T-cell (primary cell): ENCODE measurements at regions not wholly inside any gene's neighbourhood (a gene's known extent, or its start where the extent isn't known, plus 50 kb on each side); places are given as distances from the start of the nearest gene placed in this dataset.

Experiments
- ATAC-seq, 4 experiments: fragments of 200-7000 bp in 3 of 4; fragments of 150-1000 bp in 1 of 4; cut with Tn5 transposase; replicated peaks in 1 of 4; 1 replicate in 3 of 4; 2 replicates in 1 of 4; pipeline ENCODE4 v1.10.0; 2021; ENCODE audit warnings: moderate library complexity in 3 of 4, mild to moderate bottlenecking in 2 of 4, moderate number of reproducible peaks in 1 of 4
- CTCF ChIA-PET, 2 donors: fragments of 300-600 bp; sonication (Branson Sonifier 250); formaldehyde crosslinking; loops; one replicate each; lab custom pipeline; 2022; ENCODE audit warnings: antibody characterized with exemption in 2 of 2; lab: Charles Lee
- POLR2A ChIA-PET, 2 donors: fragments of 300-600 bp; sonication (Branson Sonifier 250); formaldehyde crosslinking; loops; one replicate each; lab custom pipeline; 2022; ENCODE audit warnings: antibody characterized with exemption in 2 of 2; lab: Charles Lee
- DNase-seq, 35 experiments: peaks; one replicate each; pipeline versions ENCODE4 v3.0.0 to v3.0.0-alpha.2; 2013 to 2023
- H3K27ac ChIP-seq: one replicate; pipeline ENCODE4 v1.5.1; 2013; ENCODE audit warnings: low read length
- H3K27me3 ChIP-seq, 2 experiments: replicated peaks in 1 of 2; 1 replicate in 1 of 2; 2 replicates in 1 of 2; pipeline versions ENCODE4 v1.6.1 to v1.7.0; 2013; ENCODE audit warnings: low read length in 1 of 2, mixed read lengths in 1 of 2; ENCODE audit not compliant: control insufficient read depth in 2 of 2, insufficient read depth in 2 of 2; ENCODE audit errors: extremely low read depth in 1 of 2
- H3K36me3 ChIP-seq, 2 donors: 1 replicate in 1 of 2; 2 replicates in 1 of 2; pipeline versions ENCODE4 v1.6.1 to v1.7.0; 2013; ENCODE audit warnings: low read length in 1 of 2; ENCODE audit not compliant: control insufficient read depth in 2 of 2, insufficient read depth in 1 of 2; ENCODE audit errors: extremely low read depth in 1 of 2
- H3K4me1 ChIP-seq, 2 experiments: 1 replicate in 1 of 2; 2 replicates in 1 of 2; pipeline versions ENCODE4 v1.6.1 to v1.7.0; 2013; ENCODE audit warnings: low read length in 2 of 2, mixed read lengths in 1 of 2; ENCODE audit not compliant: insufficient read depth in 2 of 2, control insufficient read depth in 1 of 2; ENCODE audit errors: extremely low read depth in 1 of 2
- H3K4me3 ChIP-seq, 2 donors: 1 replicate in 1 of 2; 2 replicates in 1 of 2; pipeline versions ENCODE4 v1.5.1 to v1.7.0; 2013; ENCODE audit warnings: mild to moderate bottlenecking in 2 of 2, low read length in 1 of 2, moderate library complexity in 1 of 2; ENCODE audit not compliant: control insufficient read depth in 1 of 2; ENCODE audit errors: extremely low read depth in 1 of 2
- H3K9me3 ChIP-seq: 2 replicates; pipeline ENCODE4 v1.7.0; 2013
- H3K27ac Mint-ChIP-seq, 2 donors: one replicate each; pipeline ENCODE4 v1.8.0; 2020 to 2021; ENCODE audit warnings: mild to moderate bottlenecking in 2 of 2, mixed read lengths in 2 of 2
- H3K27me3 Mint-ChIP-seq, 2 donors: one replicate each; pipeline ENCODE4 v1.8.0; 2021 to 2022; ENCODE audit warnings: mixed read lengths in 2 of 2
- H3K36me3 Mint-ChIP-seq: one replicate; pipeline ENCODE4 v1.8.0; 2021; ENCODE audit warnings: mixed read lengths
- H3K4me1 Mint-ChIP-seq, 3 donors: one replicate each; pipeline ENCODE4 v1.8.0; 2020 to 2022; ENCODE audit warnings: mixed read lengths in 3 of 3, mild to moderate bottlenecking in 1 of 3
- H3K4me3 Mint-ChIP-seq, 3 donors: one replicate each; pipeline ENCODE4 v1.8.0; 2020 to 2022; ENCODE audit warnings: mild to moderate bottlenecking in 3 of 3, mixed read lengths in 3 of 3, moderate library complexity in 3 of 3
- H3K9me3 Mint-ChIP-seq, 3 donors: one replicate each; pipeline ENCODE4 v1.8.0; 2020 to 2022; ENCODE audit warnings: mixed read lengths in 3 of 3
- WGBS: methylation state at CpG from one replicate; pipeline ENCODE4 v1.1.5; 2013; ENCODE audit warnings: missing lambda C conversion rate; ENCODE audit not compliant: insufficient coverage; 5-methylcytosine and 5-hydroxymethylcytosine counted together

GRCh38 chr5:124648902-124649467, 97.5 kb downstream of the ZNF608 start:
- Histone ChIP-seq H3K27me3 (peaks cover 6 to 49% of the 10 kb centered on the region in 2 experiments), H3K4me3 (peak overlapping the region in 1 of 2 donors; percentile 34), H3K27ac (no peak overlapping the region), H3K9me3 (no peaks in the 10 kb centered on the region), H3K4me1 (peaks cover 30 to 32% of the 10 kb centered on the region in 2 experiments), H3K36me3 (no peaks in the 10 kb centered on the region)
- H3K9me3 Mint-ChIP-seq, result no peaks in the 10 kb centered on the region
- H3K4me3 Mint-ChIP-seq, result peak overlapping the region in 1 of 3 donors; percentile 57
- ChIA-PET POLR2A (interaction anchor here in 1 of 2 donors (0.5 kb wide), 1 partner anchor 72 kb away, joined by 3 read pairs; no protein-coding TSS in a partner anchor), CTCF (no interaction called here)
- H3K4me1 Mint-ChIP-seq, result peaks cover 32 to 49% (median 33%) of the 10 kb centered on the region in 3 donors
- DNase-seq (no peak), ATAC-seq (no peak)
- peaks cover 39 to 40% of the 10 kb centered on the region in 2 donors for H3K27me3 Mint-ChIP-seq
- H3K27ac Mint-ChIP-seq, result no peak overlapping the region
- WGBS, result 100% methylated on average over 2 of the region's 9 CpGs
- H3K36me3 Mint-ChIP-seq, result no peaks in the 10 kb centered on the region

DNA sequence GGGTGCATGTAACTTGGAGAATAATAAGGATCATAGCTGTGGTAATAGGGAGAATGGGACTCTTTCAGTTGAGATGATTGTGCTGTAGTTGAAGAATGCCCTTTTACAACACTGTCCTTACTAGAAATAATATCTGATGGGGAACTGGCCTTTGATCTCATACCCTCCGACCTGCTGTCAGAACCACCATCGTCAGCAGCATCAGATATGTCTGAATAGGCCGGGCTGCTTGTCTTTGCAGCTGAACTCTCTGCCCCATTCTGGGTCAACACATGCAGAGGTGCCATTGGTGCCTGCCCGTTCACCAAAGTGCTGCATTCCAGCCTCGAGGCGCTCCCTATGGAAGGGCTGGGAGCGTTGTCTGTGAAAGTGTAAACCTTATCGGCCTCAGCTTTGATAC, 99.1 kb downstream of the ZNF608 start:
- Mint-ChIP-seq H3K36me3 (no peaks in the 10 kb centered on the region), H3K27ac (no peak overlapping the region), H3K27me3 (peaks cover 33 to 38% of the 10 kb centered on the region in 2 donors), H3K4me1 (peaks cover 31 to 48% (median 32%) of the 10 kb centered on the region in 3 donors), H3K4me3 (no peak overlapping the region), H3K9me3 (no peaks in the 10 kb centered on the region)
- Histone ChIP-seq H3K4me1 (peaks cover 30 to 32% of the 10 kb centered on the region in 2 experiments), H3K9me3 (no peaks in the 10 kb centered on the region), H3K36me3 (no peaks in the 10 kb centered on the region), H3K4me3 (no peak overlapping the region), H3K27ac (no peak overlapping the region), H3K27me3 (peaks cover 6 to 43% of the 10 kb centered on the region in 2 experiments)
- ATAC-seq, result no peak
- ChIA-PET POLR2A (no interaction called here), CTCF (no interaction called here)
- WGBS, result 93% methylated on average over 7 of the region's 8 CpGs
- no peak for DNase-seq

- no peak for ATAC-seq
- Mint-ChIP-seq H3K9me3 (peaks cover 0 to 5% (median 0%) of the 10 kb centered on the region in 3 donors), H3K36me3 (no peaks in the 10 kb centered on the region), H3K4me1 (peaks cover 21 to 37% (median 24%) of the 10 kb centered on the region in 3 donors), H3K27ac (no peak overlapping the region), H3K4me3 (no peak overlapping the region), H3K27me3 (peaks cover 30 to 52% of the 10 kb centered on the region in 2 donors)
- Histone ChIP-seq H3K9me3 (no peaks in the 10 kb centered on the region), H3K27me3 (peaks cover 6 to 34% of the 10 kb centered on the region in 2 experiments), H3K27ac (no peak overlapping the region), H3K4me3 (no peak overlapping the region), H3K36me3 (no peaks in the 10 kb centered on the region), H3K4me1 (peaks cover 18 to 19% of the 10 kb centered on the region in 2 experiments)
- DNase-seq, result no peak
- ChIA-PET POLR2A (no interaction called here), CTCF (no interaction called here)
- WGBS, result 31% methylated on average over 2 of the region's 3 CpGs
Observed at GRCh38 chr5:124645396-124645795, 101.0 kb downstream of the ZNF608 start.

- Histone ChIP-seq H3K27me3 (peaks cover 6 to 34% of the 10 kb centered on the region in 2 experiments), H3K4me3 (no peak overlapping the region), H3K9me3 (no peaks in the 10 kb centered on the region), H3K36me3 (no peaks in the 10 kb centered on the region), H3K27ac (no peak overlapping the region), H3K4me1 (peaks cover 10 to 18% of the 10 kb centered on the region in 2 experiments)
- CTCF ChIA-PET, result no interaction called here
- DNase-seq (no peak), ATAC-seq (no peak)
- no peak overlapping the region for H3K4me3 Mint-ChIP-seq
- H3K36me3 Mint-ChIP-seq, result no peaks in the 10 kb centered on the region
- POLR2A ChIA-PET, result no interaction called here
- 20% methylated on average over 1 of the region's 1 CpG for WGBS
- H3K9me3 Mint-ChIP-seq, result peaks cover 0 to 6% (median 0%) of the 10 kb centered on the region in 3 donors
- H3K27ac Mint-ChIP-seq, result no peak overlapping the region
- H3K4me1 Mint-ChIP-seq, result peaks cover 13 to 29% (median 15%) of the 10 kb centered on the region in 3 donors
- H3K27me3 Mint-ChIP-seq, result peaks cover 30 to 59% of the 10 kb centered on the region in 2 donors
Observed at GRCh38 chr5:124644582-124644981, 101.9 kb downstream of the ZNF608 start.

GRCh38 chr5:124644138-124644537, 102.3 kb downstream of the ZNF608 start:
- Mint-ChIP-seq H3K4me3 (no peak overlapping the region), H3K36me3 (no peaks in the 10 kb centered on the region), H3K27ac (no peak overlapping the region), H3K9me3 (peaks cover 0 to 6% (median 0%) of the 10 kb centered on the region in 3 donors), H3K4me1 (peaks cover 9 to 24% (median 11%) of the 10 kb centered on the region in 3 donors), H3K27me3 (peaks cover 30 to 63% of the 10 kb centered on the region in 2 donors)
- POLR2A ChIA-PET, result no interaction called here
- ATAC-seq (no peak), DNase-seq (no peak)
- H3K36me3 ChIP-seq, result no peaks in the 10 kb centered on the region
- CTCF ChIA-PET, result no interaction called here
- H3K4me3 ChIP-seq, result no peak overlapping the region
- peaks cover 6 to 14% of the 10 kb centered on the region in 2 experiments for H3K4me1 ChIP-seq
- H3K9me3 ChIP-seq, result no peaks in the 10 kb centered on the region
- H3K27ac ChIP-seq, result no peak overlapping the region
- 84% methylated on average over 5 of the region's 9 CpGs for WGBS
- H3K27me3 ChIP-seq, result peaks cover 6 to 34% of the 10 kb centered on the region in 2 experiments

- Histone ChIP-seq H3K27ac (no peak overlapping the region), H3K4me1 (peaks cover 0 to 6% of the 10 kb centered on the region in 2 experiments), H3K9me3 (no peaks in the 10 kb centered on the region), H3K4me3 (no peak overlapping the region), H3K27me3 (peaks cover 6 to 30% of the 10 kb centered on the region in 2 experiments), H3K36me3 (no peaks in the 10 kb centered on the region)
- POLR2A ChIA-PET, result no interaction called here
- Mint-ChIP-seq H3K27ac (no peak overlapping the region), H3K4me3 (no peak overlapping the region), H3K27me3 (peaks cover 27 to 62% of the 10 kb centered on the region in 2 donors), H3K9me3 (peaks cover 0 to 6% (median 0%) of the 10 kb centered on the region in 3 donors), H3K36me3 (no peaks in the 10 kb centered on the region), H3K4me1 (peaks cover under 1 to 18% (median 3%) of the 10 kb centered on the region in 3 donors)
- ATAC-seq, result no peak
- CTCF ChIA-PET, result interaction anchor here in 1 of 2 donors (0.7 kb wide), 1 partner anchor 77 kb away, joined by 3 read pairs; no protein-coding TSS in a partner anchor
- WGBS, result no CpG with 5 or more reads among the region's 7 CpGs
- DNase-seq, result no peak
Observed at GRCh38 chr5:124643336-124643735, 103.1 kb downstream of the ZNF608 start.
